Colonic mucosa (tissue), 4 donors: ENCODE measurements at regions not wholly inside any gene's neighbourhood (a gene's known extent, or its start where the extent isn't known, plus 50 kb on each side); places are given as distances from the start of the nearest gene placed in this dataset.

Experiments
- DNase-seq: peaks from one replicate; pipeline ENCODE4 v3.0.0-alpha.2; 2020
- H3K27ac ChIP-seq: fragments of 200-600 bp; one replicate; pipeline ENCODE4 v1.8.0; 2021
- H3K27me3 ChIP-seq: fragments of 200-600 bp; one replicate; pipeline ENCODE4 v1.8.0; 2021
- H3K36me3 ChIP-seq: fragments of 200-600 bp; one replicate; pipeline ENCODE4 v1.8.0; 2021
- H3K4me1 ChIP-seq: fragments of 200-600 bp; one replicate; pipeline ENCODE4 v1.8.0; 2021; ENCODE audit warnings: mild to moderate bottlenecking
- H3K4me3 ChIP-seq: fragments of 200-600 bp; one replicate; pipeline ENCODE4 v1.8.0; 2021
- H3K9ac ChIP-seq, 2 donors: one replicate each; pipeline ENCODE4 v1.7.0; 2013; ENCODE audit warnings: control low read depth in 2 of 2, low read depth in 2 of 2, low read length in 2 of 2
- H3K9me3 ChIP-seq: fragments of 200-600 bp; one replicate; pipeline ENCODE4 v1.8.0; 2021
- intact Hi-C: fragments of 100-400 bp; cut with DNase I; formaldehyde crosslinking; loops from one replicate; pipeline ENCODE4 v1.14.1; 2022
- TF ChIP-seq, protein P1 (sequence below): fragments of 200-600 bp; IDR thresholded peaks from one replicate; pipeline ENCODE4 v1.8.0; 2022; ENCODE audit warnings: antibody characterized with exemption, mild to moderate bottlenecking
- donor health status: healthy.
- donor health status: DM: no; HTN: no; CAD: no.
- donor health status: DM: no; HTN: no; CAD: no.

DNA sequence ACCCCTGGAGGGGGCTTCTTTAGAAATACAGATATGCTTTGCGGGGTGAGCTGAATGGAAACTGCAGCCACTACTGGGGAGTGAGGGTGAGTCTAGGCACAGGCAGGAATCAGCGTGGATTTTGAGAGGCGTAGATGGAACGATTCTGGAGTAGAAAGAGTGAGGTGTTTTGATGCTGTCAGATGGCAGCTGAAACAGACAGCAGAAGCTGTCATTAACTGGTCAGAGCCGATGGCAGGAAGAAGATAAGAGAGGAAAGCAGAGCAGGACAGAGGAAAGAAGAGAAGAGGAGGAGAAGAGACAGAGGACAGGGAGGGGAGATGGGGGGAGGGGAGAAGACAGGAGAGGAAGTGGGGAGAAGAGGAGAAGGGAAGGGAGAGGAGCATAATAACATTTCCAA, 138.5 kb downstream of the LRIG2 start:
- H3K4me1 ChIP-seq = peaks cover 8% of the 10 kb centered on the region
- no peak for DNase-seq
- intact Hi-C loops = no loop called here
- no peak overlapping the region for H3K27ac ChIP-seq
- no peaks in the 10 kb centered on the region for H3K27me3 ChIP-seq
- no peaks in the 10 kb centered on the region for H3K9me3 ChIP-seq
- no peak overlapping the region for H3K4me3 ChIP-seq
- TF ChIP-seq, protein P1, sequence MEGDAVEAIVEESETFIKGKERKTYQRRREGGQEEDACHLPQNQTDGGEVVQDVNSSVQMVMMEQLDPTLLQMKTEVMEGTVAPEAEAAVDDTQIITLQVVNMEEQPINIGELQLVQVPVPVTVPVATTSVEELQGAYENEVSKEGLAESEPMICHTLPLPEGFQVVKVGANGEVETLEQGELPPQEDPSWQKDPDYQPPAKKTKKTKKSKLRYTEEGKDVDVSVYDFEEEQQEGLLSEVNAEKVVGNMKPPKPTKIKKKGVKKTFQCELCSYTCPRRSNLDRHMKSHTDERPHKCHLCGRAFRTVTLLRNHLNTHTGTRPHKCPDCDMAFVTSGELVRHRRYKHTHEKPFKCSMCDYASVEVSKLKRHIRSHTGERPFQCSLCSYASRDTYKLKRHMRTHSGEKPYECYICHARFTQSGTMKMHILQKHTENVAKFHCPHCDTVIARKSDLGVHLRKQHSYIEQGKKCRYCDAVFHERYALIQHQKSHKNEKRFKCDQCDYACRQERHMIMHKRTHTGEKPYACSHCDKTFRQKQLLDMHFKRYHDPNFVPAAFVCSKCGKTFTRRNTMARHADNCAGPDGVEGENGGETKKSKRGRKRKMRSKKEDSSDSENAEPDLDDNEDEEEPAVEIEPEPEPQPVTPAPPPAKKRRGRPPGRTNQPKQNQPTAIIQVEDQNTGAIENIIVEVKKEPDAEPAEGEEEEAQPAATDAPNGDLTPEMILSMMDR = no peak
- H3K9ac ChIP-seq = peak overlapping the region in 1 of 2 donors; percentile 42
- H3K36me3 ChIP-seq = no peaks in the 10 kb centered on the region

DNA sequence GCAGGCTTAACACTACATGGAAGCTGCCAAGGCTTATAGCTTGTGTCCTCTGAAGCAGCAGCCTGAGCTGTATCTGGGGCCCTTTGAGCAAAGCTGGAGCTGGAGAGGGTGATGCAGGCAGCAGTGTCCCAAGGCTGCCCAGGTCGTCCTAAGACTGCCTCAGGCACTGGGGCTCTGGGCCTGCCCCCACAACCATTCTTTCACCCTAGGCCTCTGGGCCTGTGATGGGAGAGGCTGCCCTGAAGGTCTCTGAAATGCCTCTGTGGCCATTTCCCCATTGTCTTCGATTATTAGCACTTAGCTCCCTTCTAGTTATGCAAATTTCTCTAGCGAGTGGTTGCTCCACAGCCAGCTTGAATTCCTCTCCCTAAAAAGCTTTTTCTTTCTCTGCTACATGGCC, 142.0 kb downstream of the LRIG2 start:
- Histone ChIP-seq H3K36me3 (no peaks in the 10 kb centered on the region), H3K27ac (no peak overlapping the region), H3K27me3 (no peaks in the 10 kb centered on the region), H3K9ac (no peak overlapping the region), H3K4me1 (peaks cover 7% of the 10 kb centered on the region), H3K4me3 (no peak overlapping the region), H3K9me3 (no peaks in the 10 kb centered on the region)
- DNase-seq = peak; percentile 11
- TF ChIP-seq, protein P1 = no peak
- intact Hi-C loops = no loop called here

DNA sequence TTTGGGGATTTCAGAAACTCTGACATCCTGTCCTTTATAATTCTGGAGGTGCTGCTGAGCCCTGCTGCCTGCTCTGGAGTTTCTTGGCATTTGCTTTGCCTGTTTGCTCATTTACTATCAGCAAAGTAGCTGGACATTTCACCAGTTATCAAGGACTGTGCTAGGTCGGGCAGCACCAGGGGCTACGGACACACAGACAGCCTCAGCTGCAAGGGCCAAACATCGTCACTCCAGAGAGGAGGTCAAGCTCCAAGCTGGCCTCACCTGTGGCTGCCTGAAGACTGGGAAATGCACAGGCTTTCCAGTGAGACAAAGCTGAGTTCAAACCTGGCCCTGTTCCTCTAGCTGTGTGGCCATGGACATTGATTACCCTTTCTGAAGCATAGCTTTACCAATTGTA, 143.7 kb downstream of the LRIG2 start:
- intact Hi-C loops = no loop called here
- H3K4me3 ChIP-seq = no peak overlapping the region
- no peaks in the 10 kb centered on the region for H3K27me3 ChIP-seq
- H3K27ac ChIP-seq = no peak overlapping the region
- H3K36me3 ChIP-seq = no peaks in the 10 kb centered on the region
- peak overlapping the region in 1 of 2 donors; percentile 78 for H3K9ac ChIP-seq
- DNase-seq = peak; percentile 25
- peaks cover 7% of the 10 kb centered on the region for H3K4me1 ChIP-seq
- TF ChIP-seq, protein P1 = no peak
- no peaks in the 10 kb centered on the region for H3K9me3 ChIP-seq

DNA sequence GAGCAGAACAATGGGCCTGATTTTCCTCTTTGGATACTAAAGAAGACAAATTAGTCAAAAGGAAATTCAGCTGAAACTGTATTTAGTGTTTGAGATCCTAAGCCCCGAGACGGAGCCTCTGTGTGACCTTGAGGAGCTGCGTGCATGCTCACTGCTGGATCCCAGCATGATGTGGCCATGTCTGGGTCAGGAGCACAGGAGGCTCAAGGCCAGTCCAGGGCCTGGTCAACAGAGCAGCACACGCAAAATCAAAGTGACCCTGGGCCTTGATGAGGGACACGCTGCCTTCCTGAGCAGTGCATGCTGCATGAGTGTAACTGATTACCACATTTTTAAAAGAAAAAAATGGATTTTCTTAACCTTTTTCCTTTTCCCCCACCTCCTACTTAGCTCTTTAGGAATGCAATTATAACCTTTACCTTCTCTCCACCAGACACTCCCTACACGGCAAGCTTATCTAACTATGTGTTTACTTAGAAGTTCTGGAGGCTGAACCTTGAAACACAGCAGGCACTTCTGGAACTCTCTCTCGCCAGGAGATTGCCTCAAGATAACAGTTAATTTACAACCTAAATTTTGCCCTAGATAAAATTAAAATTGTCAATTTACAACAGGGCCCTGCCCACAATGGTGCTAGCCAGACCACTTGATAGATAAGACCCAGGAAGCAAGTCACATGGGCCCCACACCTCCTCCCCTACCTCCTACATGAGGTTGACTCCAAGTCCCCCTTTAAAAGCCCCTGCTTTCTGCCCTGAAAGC, 144.6 kb downstream of the LRIG2 start:
- Histone ChIP-seq H3K27me3 (no peaks in the 10 kb centered on the region), H3K36me3 (no peaks in the 10 kb centered on the region), H3K4me3 (no peak overlapping the region), H3K4me1 (peaks cover 7% of the 10 kb centered on the region), H3K9me3 (no peaks in the 10 kb centered on the region), H3K27ac (peak overlapping the region; percentile 54), H3K9ac (peak overlapping the region in 1 of 2 donors; percentile 78)
- intact Hi-C loops = no loop called here
- peak; percentile 71 for DNase-seq
- TF ChIP-seq, protein P1 = no peak

DNA sequence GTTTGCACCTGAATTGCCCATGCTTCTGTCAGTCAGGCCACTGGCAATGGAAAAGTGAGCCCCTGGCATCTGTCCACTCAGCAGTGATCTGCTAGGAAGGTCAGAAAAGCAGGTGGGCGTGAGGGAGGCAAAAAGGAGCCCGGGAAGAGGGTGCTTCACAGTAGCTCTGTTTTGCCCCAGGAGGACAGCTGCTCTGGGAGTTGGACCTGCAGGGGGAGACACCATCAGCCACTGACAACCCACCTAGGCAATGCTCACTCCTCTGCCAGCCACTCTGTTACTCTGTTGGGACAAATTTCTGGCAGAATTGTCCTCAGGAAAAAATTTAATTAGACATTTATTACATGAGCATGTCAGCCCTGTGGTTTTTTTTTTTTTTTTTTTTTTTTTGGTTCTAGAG, 146.4 kb downstream of the LRIG2 start:
- DNase-seq = no peak
- intact Hi-C loops = no loop called here
- Histone ChIP-seq H3K27me3 (no peaks in the 10 kb centered on the region), H3K9ac (no peak overlapping the region), H3K4me3 (no peak overlapping the region), H3K36me3 (no peaks in the 10 kb centered on the region), H3K27ac (no peak overlapping the region), H3K9me3 (no peaks in the 10 kb centered on the region), H3K4me1 (peaks cover 7% of the 10 kb centered on the region)
- TF ChIP-seq, protein P1 = no peak
